ENCODE measurements at regions not wholly inside any gene's neighbourhood (a gene's known extent, or its start where the extent isn't known, plus 50 kb on each side); places are given as distances from the start of the nearest gene placed in this dataset.
A peak's percentile ranks its signal among the peaks of the same experiment; 100 is the strongest.

DNA sequence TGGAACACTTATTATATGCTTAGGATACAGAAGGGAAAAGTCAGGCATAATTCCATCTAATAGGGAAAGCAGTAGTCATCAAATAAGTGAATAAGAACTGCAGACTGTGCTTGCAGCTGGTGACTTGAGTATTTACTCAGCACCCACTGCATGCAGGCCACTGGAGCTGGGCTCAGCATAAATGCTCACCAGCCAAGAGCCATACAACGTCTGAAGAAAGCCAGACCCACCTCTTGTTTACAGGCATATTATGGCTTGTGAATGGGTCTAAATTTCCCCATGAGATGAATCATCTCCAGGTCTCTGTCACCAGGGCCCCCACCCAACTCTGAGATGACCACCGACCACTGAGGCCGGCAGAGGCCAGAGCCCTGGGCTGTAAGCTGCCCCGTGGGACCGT lies 123.8 kb upstream of the PKDCC start:
- no peaks in the 10 kb centered on the region for H3K27me3 ChIP-seq
- no peak for ATAC-seq
- H3K36me3 ChIP-seq, result no peaks in the 10 kb centered on the region
- no peak overlapping the region for H3K27ac ChIP-seq
- TF ChIP-seq POLR2AphosphoS5 (IDR thresholded peaks at IDR 0.05), result peak; percentile 39
- no peak for TF ChIP-seq CTCF (IDR thresholded peaks at IDR 0.05)
- TF ChIP-seq POLR2A (IDR thresholded peaks at IDR 0.05), result no peak
- TF ChIP-seq EP300 (IDR thresholded peaks at IDR 0.05), result no peak
- H3K9me3 ChIP-seq, result no peaks in the 10 kb centered on the region
- H3K4me1 ChIP-seq, result peaks cover 0 to 23% (median 0%) of the 10 kb centered on the region in 3 donors
- no CpG with 5 or more reads among the region's 5 CpGs for WGBS, 2 donors (ENCODE audit: low coverage in 1 of 2)
- no peak overlapping the region for H3K4me3 ChIP-seq

- no peaks in the 10 kb centered on the region for H3K9me3 ChIP-seq
- no peaks in the 10 kb centered on the region for H3K36me3 ChIP-seq
- no peak overlapping the region for H3K4me3 ChIP-seq
- H3K27me3 ChIP-seq, result no peaks in the 10 kb centered on the region
- TF ChIP-seq CTCF (IDR thresholded peaks at IDR 0.05), result no peak
- no peak for TF ChIP-seq EP300 (IDR thresholded peaks at IDR 0.05)
- no peak for TF ChIP-seq POLR2AphosphoS5 (IDR thresholded peaks at IDR 0.05)
- TF ChIP-seq POLR2A (IDR thresholded peaks at IDR 0.05), result no peak
- H3K4me1 ChIP-seq, result peaks cover 0 to 23% (median 0%) of the 10 kb centered on the region in 3 donors
- ATAC-seq, result no peak
- 64 to 83% methylated on average over 1 to 4 of the region's 4 CpGs for WGBS, 2 donors (ENCODE audit: low coverage in 1 of 2)
- no peak overlapping the region for H3K27ac ChIP-seq
Measured at GRCh38 chr2:41924709-41925408, 123.0 kb upstream of the PKDCC start.

DNA sequence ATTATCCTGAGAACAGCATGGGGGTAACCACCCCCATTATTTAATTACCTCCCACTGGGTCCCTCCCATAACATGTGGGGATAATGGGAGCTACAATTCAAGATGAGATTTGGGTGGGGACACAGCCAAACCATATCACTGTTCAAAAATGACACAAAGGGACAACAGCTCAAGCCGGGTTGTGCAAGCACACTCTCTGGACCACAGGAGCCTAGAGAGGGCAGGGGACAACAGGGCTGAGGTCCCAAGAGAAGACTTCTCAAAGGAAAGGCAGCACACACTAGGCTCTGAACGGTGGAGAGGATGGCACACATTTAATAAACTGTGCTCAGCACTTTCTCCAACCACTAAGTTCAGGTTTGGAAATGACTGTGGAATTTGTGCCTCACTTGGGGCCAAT lies 122.1 kb upstream of the PKDCC start:
- H3K4me1 ChIP-seq, result peaks cover 0 to 23% (median 0%) of the 10 kb centered on the region in 3 donors
- no peak for ATAC-seq
- H3K9me3 ChIP-seq, result no peaks in the 10 kb centered on the region
- H3K4me3 ChIP-seq, result no peak overlapping the region
- no peaks in the 10 kb centered on the region for H3K27me3 ChIP-seq
- TF ChIP-seq EP300 (IDR thresholded peaks at IDR 0.05), result no peak
- TF ChIP-seq POLR2AphosphoS5 (IDR thresholded peaks at IDR 0.05), result no peak
- no peak for TF ChIP-seq CTCF (IDR thresholded peaks at IDR 0.05)
- TF ChIP-seq POLR2A (IDR thresholded peaks at IDR 0.05), result no peak
- WGBS, 2 donors (ENCODE audit: low coverage in 1 of 2), result 60 to 100% methylated on average over 2 of the region's 2 CpGs
- no peaks in the 10 kb centered on the region for H3K36me3 ChIP-seq
- peak overlapping the region in 1 of 4 donors; percentile 66 for H3K27ac ChIP-seq

DNA sequence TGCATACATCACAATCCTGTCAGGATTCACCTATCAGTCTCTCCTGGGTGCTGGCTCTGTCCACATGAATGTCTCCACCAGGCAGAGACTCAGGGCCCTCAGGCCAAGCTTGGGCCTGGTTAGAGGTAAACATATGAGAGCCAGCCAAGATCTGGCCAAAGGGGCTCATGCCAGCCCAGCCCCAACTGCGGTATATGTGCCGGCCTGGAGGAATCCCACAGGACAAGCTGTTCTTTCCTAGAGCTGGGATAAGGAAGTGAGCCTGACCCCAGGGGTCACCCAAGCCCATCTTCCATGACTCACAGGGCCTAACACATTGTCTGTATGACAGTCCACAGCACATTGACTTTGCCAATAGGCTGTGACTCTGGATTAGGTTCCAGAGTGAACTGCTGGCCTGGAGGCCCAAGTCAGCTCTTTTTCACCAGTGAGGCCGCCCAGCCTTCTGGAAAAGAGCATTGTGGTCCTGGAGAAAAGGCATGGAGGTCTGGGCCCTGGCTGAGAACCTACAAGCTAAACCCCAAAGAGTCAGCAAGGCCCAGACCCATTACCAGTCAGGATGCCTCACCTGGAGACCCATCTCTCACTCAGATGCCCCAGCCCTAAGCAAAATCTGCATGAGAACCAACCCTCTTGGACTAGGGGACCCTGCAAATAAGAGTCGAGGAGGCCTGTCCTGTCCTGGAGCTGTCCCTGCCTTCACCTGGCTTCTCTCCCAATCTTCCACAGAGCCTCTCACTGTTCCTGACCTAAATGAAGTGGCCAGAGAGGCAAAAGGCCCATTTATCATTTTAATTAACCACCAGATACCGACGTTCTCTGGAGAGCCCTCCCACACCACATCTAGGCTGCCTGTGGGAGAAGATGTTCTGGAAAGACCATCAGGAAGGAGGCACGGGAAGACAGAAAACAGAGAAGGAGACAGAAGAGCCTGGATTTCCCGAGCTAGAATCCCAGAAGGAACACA lies 120.9 kb upstream of the PKDCC start:
- WGBS, 2 donors (ENCODE audit: low coverage in 1 of 2), result 14 to 100% methylated on average over 1 to 3 of the region's 8 CpGs
- Histone ChIP-seq H3K27ac (peak overlapping the region in 3 of 4 donors; percentile 2 to 66 (median 40)), H3K4me1 (peaks cover 0 to 33% (median 0%) of the 10 kb centered on the region in 3 donors), H3K36me3 (no peaks in the 10 kb centered on the region), H3K4me3 (no peak overlapping the region), H3K9me3 (no peaks in the 10 kb centered on the region), H3K27me3 (no peaks in the 10 kb centered on the region)
- ATAC-seq, result no peak
- TF ChIP-seq POLR2AphosphoS5 (IDR thresholded peaks at IDR 0.05), result peak; percentile 61
- TF ChIP-seq POLR2A (IDR thresholded peaks at IDR 0.05), result no peak
- no peak for TF ChIP-seq CTCF (IDR thresholded peaks at IDR 0.05)
- no peak for TF ChIP-seq EP300 (IDR thresholded peaks at IDR 0.05)
